OCI-LY3 (cell line): ENCODE measurements at regions not wholly inside any gene's neighbourhood (a gene's known extent, or its start where the extent isn't known, plus 50 kb on each side); places are given as distances from the start of the nearest gene placed in this dataset.

ENCODE experiments used
- H2AFZ ChIP-seq: fragments of 200-600, 300-600 bp; shearing (Covaris generic); 2 replicates; pipeline ENCODE4 v1.6.0; 2014; ENCODE audit warnings: antibody characterized with exemption, low read depth, low read length
- H3K27ac ChIP-seq: fragments of 200-600, 300-600 bp; sonication (generic); 2 replicates; pipeline ENCODE4 v1.5.1; 2014; ENCODE audit warnings: mild to moderate bottlenecking, low read length, moderate library complexity, mixed read lengths
- H3K27me3 ChIP-seq: fragments of 200-600, 300-600 bp; sonication (generic); 2 replicates; pipeline ENCODE4 v1.6.1; 2014; ENCODE audit warnings: low read depth, low read length, mixed read lengths
- H3K36me3 ChIP-seq: fragments of 200-600, 300-600 bp; sonication (generic); replicated peaks from 2 replicates; pipeline ENCODE3; 2014; ENCODE audit warnings: low read depth, low read length, mixed read lengths
- H3K4me1 ChIP-seq: fragments of 300-600, 200-600 bp; sonication (generic); 2 replicates; pipeline ENCODE4 v1.6.1; 2014; ENCODE audit warnings: low read length, mixed read lengths
- H3K4me2 ChIP-seq: fragments of 200-600, 300-600 bp; sonication (generic); 2 replicates; pipeline ENCODE4 v1.6.1; 2014; ENCODE audit warnings: low read length, mixed read lengths
- H3K4me3 ChIP-seq: fragments of 300-600, 200-600 bp; sonication (generic); 2 replicates; pipeline ENCODE4 v1.5.1; 2014; ENCODE audit warnings: antibody characterized with exemption, mild to moderate bottlenecking, low read length, moderate library complexity
- H3K79me2 ChIP-seq: fragments of 300-600, 200-600 bp; shearing (Covaris generic); 2 replicates; pipeline ENCODE4 v1.6.1; 2014; ENCODE audit warnings: mild to moderate bottlenecking, low read length, mixed read lengths
- H3K9ac ChIP-seq: fragments of 300-600, 200-600 bp; shearing (Covaris generic); 2 replicates; pipeline ENCODE4 v1.6.0; 2014; ENCODE audit warnings: mild to moderate bottlenecking, low read length, moderate library complexity
- H3K9me3 ChIP-seq: fragments of 200-600, 300-600 bp; shearing (Covaris generic); 2 replicates; pipeline ENCODE4 v1.6.1; 2014; ENCODE audit warnings: low read length, mixed read lengths; ENCODE audit not compliant: insufficient read depth
- H4K20me1 ChIP-seq: fragments of 200-600, 300-600 bp; sonication (generic); 2 replicates; pipeline ENCODE4 v1.6.1; 2016; ENCODE audit warnings: low read length, mixed read lengths; ENCODE audit not compliant: insufficient read depth
- CTCF ChIP-seq: fragments of 200-600, 300-600 bp; sonication (generic); IDR thresholded peaks from 2 replicates; pipeline ENCODE4 v1.5.1; 2014; ENCODE audit warnings: antibody characterized with exemption, low read length, low read depth
- EZH2phosphoT487 ChIP-seq: fragments of 200-600 bp; shearing (Covaris generic); IDR thresholded peaks from 2 replicates; pipeline ENCODE4 v1.6.1; 2018; ENCODE audit warnings: antibody characterized with exemption, mixed run types, low read depth

- Histone ChIP-seq H2AFZ (no peak overlapping the region), H3K9ac (no peak overlapping the region), H3K4me2 (no peak overlapping the region), H4K20me1 (no peaks in the 10 kb centered on the region), H3K4me3 (no peak overlapping the region), H3K36me3 (no peaks in the 10 kb centered on the region), H3K4me1 (peaks cover 78% of the 10 kb centered on the region), H3K79me2 (no peaks in the 10 kb centered on the region), H3K27me3 (no peaks in the 10 kb centered on the region), H3K9me3 (no peaks in the 10 kb centered on the region), H3K27ac (0 out of 2 replicates have a peak overlapping the region, but pooled peaks have one; percentile 15)
- TF ChIP-seq EZH2phosphoT487 (no peak), CTCF (no peak)
Measured at GRCh38 chr20:36101192-36101591, 53.3 kb upstream of the EPB41L1 start.

GRCh38 chr20:36102306-36102705 is 52.2 kb upstream of the EPB41L1 start:
- H4K20me1 ChIP-seq = no peaks in the 10 kb centered on the region
- H3K36me3 ChIP-seq = no peaks in the 10 kb centered on the region
- H3K27ac ChIP-seq = no peak overlapping the region
- no peak overlapping the region for H2AFZ ChIP-seq
- H3K4me1 ChIP-seq = peaks cover 71% of the 10 kb centered on the region
- H3K9me3 ChIP-seq = no peaks in the 10 kb centered on the region
- no peak overlapping the region for H3K9ac ChIP-seq
- H3K27me3 ChIP-seq = no peaks in the 10 kb centered on the region
- H3K4me2 ChIP-seq = no peak overlapping the region
- no peak overlapping the region for H3K4me3 ChIP-seq
- H3K79me2 ChIP-seq = no peaks in the 10 kb centered on the region
- no peak for TF ChIP-seq EZH2phosphoT487
- TF ChIP-seq CTCF = no peak

- Histone ChIP-seq H2AFZ (no peak overlapping the region), H3K27ac (no peak overlapping the region)
- no peak for TF ChIP-seq CTCF
- no peak for TF ChIP-seq EZH2phosphoT487
Measured at GRCh38 chr20:36102809-36103596, 51.5 kb upstream of the EPB41L1 start.

DNA sequence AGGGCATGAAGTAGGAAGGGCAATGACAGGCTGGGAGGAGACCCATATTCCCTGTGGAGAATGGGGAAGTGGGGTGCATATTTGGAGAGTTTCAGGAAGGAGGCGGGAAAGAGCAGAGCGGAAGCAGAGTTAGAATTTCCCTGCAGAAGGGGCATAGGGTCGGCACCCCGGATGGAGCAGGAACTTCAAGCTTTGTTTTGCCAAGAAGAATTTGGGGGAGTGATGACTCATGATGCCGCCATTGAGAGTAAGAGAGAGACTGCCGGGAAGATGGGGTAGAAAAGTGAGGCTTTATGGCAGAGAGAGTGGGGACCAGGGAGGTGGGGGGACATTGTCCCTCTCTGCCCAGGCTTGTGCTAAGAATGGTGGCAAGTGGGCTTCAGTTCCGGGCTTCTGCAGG is 50.3 kb upstream of the EPB41L1 start:
- H3K36me3 ChIP-seq = no peaks in the 10 kb centered on the region
- H3K27me3 ChIP-seq = no peaks in the 10 kb centered on the region
- H3K9me3 ChIP-seq = no peaks in the 10 kb centered on the region
- H3K79me2 ChIP-seq = no peaks in the 10 kb centered on the region
- H3K4me3 ChIP-seq = no peak overlapping the region
- no peaks in the 10 kb centered on the region for H4K20me1 ChIP-seq
- TF ChIP-seq EZH2phosphoT487 (no peak), CTCF (no peak)
- H3K4me2 ChIP-seq = no peak overlapping the region
- H3K9ac ChIP-seq = no peak overlapping the region
- H2AFZ ChIP-seq = no peak overlapping the region
- H3K4me1 ChIP-seq = peaks cover 52% of the 10 kb centered on the region
- H3K27ac ChIP-seq = no peak overlapping the region

More at GRCh38 chr20:36102809-36103596, 51.5 kb upstream of the EPB41L1 start:
- Histone ChIP-seq H3K9me3 (no peaks in the 10 kb centered on the region), H3K79me2 (no peaks in the 10 kb centered on the region), H3K27me3 (no peaks in the 10 kb centered on the region), H4K20me1 (no peaks in the 10 kb centered on the region), H3K4me1 (peaks cover 64% of the 10 kb centered on the region), H3K4me2 (peak overlapping the region; percentile 16; the same call in 1 of the 2 replicates), H3K4me3 (no peak overlapping the region), H3K9ac (no peak overlapping the region), H3K36me3 (no peaks in the 10 kb centered on the region)
